CD4-positive, alpha-beta T cell treated with Interleukin-6 at 100 ng/mL for 8 hours (primary cell): ENCODE measurements at regions not wholly inside any gene's neighbourhood (a gene's known extent, or its start where the extent isn't known, plus 50 kb on each side); places are given as distances from the start of the nearest gene placed in this dataset.
"Not testable (repeated sequence)": the region's sequence is repeated elsewhere in the genome, so short reads cannot be mapped to it uniquely, and the experiment has no call there.

Experiments
- DNase-seq: peaks from one replicate; pipeline ENCODE4 v3.0.0-alpha.2; 2020; ENCODE audit warnings: mixed read lengths, low spot score

- DNase-seq = no peak
These were observed 450.2 kb downstream of the CCER1 start for GRCh38 chr12:90504806-90505205.

GRCh38 chr12:90502070-90502469, 452.9 kb downstream of the CCER1 start:
- DNase-seq = no peak

- DNase-seq = no peak
These were observed 453.6 kb downstream of the CCER1 start for GRCh38 chr12:90501412-90501811.

GRCh38 chr12:90499795-90500194, 455.2 kb downstream of the CCER1 start:
- no peak for DNase-seq

GRCh38 chr12:90497923-90498545, 456.9 kb downstream of the CCER1 start:
- DNase-seq = no peak

GRCh38 chr12:90490355-90490754, 464.6 kb downstream of the CCER1 start:
- no peak for DNase-seq

- no peak for DNase-seq
These were observed 465.8 kb downstream of the CCER1 start for GRCh38 chr12:90489141-90489540.

GRCh38 chr12:90485560-90485959, 469.4 kb downstream of the CCER1 start:
- no peak for DNase-seq

- no peak for DNase-seq
These were observed 470.9 kb downstream of the CCER1 start for GRCh38 chr12:90484094-90484493.

GRCh38 chr12:90481748-90482147, 473.2 kb downstream of the CCER1 start:
- no peak for DNase-seq

- no peak for DNase-seq
These were observed 475.7 kb downstream of the CCER1 start for GRCh38 chr12:90479237-90479636.

GRCh38 chr12:90473831-90474230, 481.1 kb downstream of the CCER1 start:
- no peak for DNase-seq

GRCh38 chr12:90460681-90461080, 494.3 kb downstream of the CCER1 start:
- no peak for DNase-seq

- DNase-seq = no peak
These were observed 498.7 kb downstream of the CCER1 start for GRCh38 chr12:90456248-90456647.

- no peak for DNase-seq
These were observed 499.2 kb downstream of the CCER1 start for GRCh38 chr12:90455756-90456155.

- no peak for DNase-seq
These were observed 505.4 kb downstream of the CCER1 start for GRCh38 chr12:90449611-90450010.

GRCh38 chr12:90443466-90443865, 511.5 kb downstream of the CCER1 start:
- DNase-seq = not testable (repeated sequence)

GRCh38 chr12:90441431-90441830, 513.5 kb downstream of the CCER1 start:
- DNase-seq = no peak

- no peak for DNase-seq
These were observed 526.1 kb downstream of the CCER1 start for GRCh38 chr12:90428881-90429280.

- DNase-seq = no peak
These were observed 526.5 kb downstream of the CCER1 start for GRCh38 chr12:90428465-90428864.

- DNase-seq = no peak
These were observed 531.0 kb downstream of the CCER1 start for GRCh38 chr12:90423965-90424364.

GRCh38 chr12:90410962-90411361, 544.0 kb downstream of the CCER1 start:
- DNase-seq = no peak

GRCh38 chr12:90407841-90408240, 547.1 kb downstream of the CCER1 start:
- DNase-seq = no peak

- no peak for DNase-seq
These were observed 550.9 kb downstream of the CCER1 start for GRCh38 chr12:90404071-90404470.

- DNase-seq = no peak
These were observed 553.8 kb downstream of the CCER1 start for GRCh38 chr12:90401185-90401584.
